GM23338 (cell line): ENCODE measurements at regions not wholly inside any gene's neighbourhood (a gene's known extent, or its start where the extent isn't known, plus 50 kb on each side); places are given as distances from the start of the nearest gene placed in this dataset.

Experiments used
- CTCF ChIP-seq, 2 experiments: fragments of 200-600 bp in 1 of 2; sonication (generic) in 1 of 2; conservative IDR thresholded peaks; 2 replicates each; pipeline versions ENCODE4 v1.5.1 to v1.6.1; 2016 to 2017; ENCODE audit warnings: antibody characterized with exemption in 2 of 2, low read depth in 2 of 2, mild to moderate bottlenecking in 2 of 2, moderate library complexity in 1 of 2
- EZH2 ChIP-seq: fragments of 200-600 bp; sonication (generic); IDR thresholded peaks from one replicate; pipeline ENCODE4 v1.8.0; 2017; ENCODE audit warnings: antibody characterized with exemption, mild to moderate bottlenecking, low read depth; ENCODE audit not compliant: unreplicated experiment
- JUNB ChIP-seq: IDR thresholded peaks from one replicate; pipeline ENCODE4 v1.6.1; 2016; ENCODE audit warnings: antibody characterized with exemption; ENCODE audit not compliant: unreplicated experiment
- REST ChIP-seq: IDR thresholded peaks from one replicate; pipeline ENCODE4 v1.6.1; 2018; ENCODE audit warnings: antibody characterized with exemption; ENCODE audit not compliant: unreplicated experiment
- ZNF114 ChIP-seq: fragments of 250-450 bp; sonication (Bioruptor Pico); IDR thresholded peaks from 2 replicates; pipeline ENCODE4 v1.5.0; 2020; ENCODE audit warnings: mild to moderate bottlenecking, moderate library complexity

- no peak for TF ChIP-seq CTCF (conservative IDR thresholded peaks at IDR 0.05; ENCODE audit: low read depth in 2 of 2)
- no peak for TF ChIP-seq REST
- no peak for TF ChIP-seq EZH2
- no peak for TF ChIP-seq ZNF114 (CRISPR knock-in tag)
- TF ChIP-seq JUNB = no peak
Measured at GRCh38 chr12:65734226-65734625, 90.1 kb upstream of the HMGA2 start.
